Activated naive CD4-positive, alpha-beta T cell treated with anti-CD3 and anti-CD28 coated beads, Interleukin-2, amount 10 ng/mL, durations not matched to agents 7 days and 5 days (primary cell): ENCODE measurements at regions not wholly inside any gene's neighbourhood (a gene's known extent, or its start where the extent isn't known, plus 50 kb on each side); places are given as distances from the start of the nearest gene placed in this dataset.

Source experiments
- CTCF ChIA-PET: fragments of 350-600 bp; sonication (Branson Sonifier 250); formaldehyde crosslinking; loops from one replicate; lab custom pipeline; 2021; ENCODE audit warnings: antibody characterized with exemption; lab: Charles Lee
- DNase-seq: peaks from one replicate; pipeline ENCODE4 v3.0.0-alpha.2; 2020
- H3K27ac Mint-ChIP-seq: one replicate; pipeline ENCODE4 v1.8.0; 2021; ENCODE audit warnings: mild to moderate bottlenecking, moderate library complexity, mixed read lengths
- H3K27me3 Mint-ChIP-seq: one replicate; pipeline ENCODE4 v1.8.0; 2021; ENCODE audit warnings: mild to moderate bottlenecking, mixed read lengths
- H3K36me3 Mint-ChIP-seq: one replicate; pipeline ENCODE4 v1.8.0; 2021; ENCODE audit warnings: mixed read lengths
- H3K4me1 Mint-ChIP-seq: one replicate; pipeline ENCODE4 v1.8.0; 2021; ENCODE audit warnings: mixed read lengths
- H3K4me3 Mint-ChIP-seq: one replicate; pipeline ENCODE4 v1.8.0; 2021; ENCODE audit warnings: mild to moderate bottlenecking, moderate library complexity, mixed read lengths
- H3K9me3 Mint-ChIP-seq: one replicate; pipeline ENCODE4 v1.8.0; 2021; ENCODE audit warnings: mixed read lengths

- no peak overlapping the region for H3K27ac Mint-ChIP-seq
- no peak overlapping the region for H3K4me3 Mint-ChIP-seq
- peaks cover 9% of the 10 kb centered on the region for H3K27me3 Mint-ChIP-seq
- no peak for DNase-seq
- no peaks in the 10 kb centered on the region for H3K36me3 Mint-ChIP-seq
- CTCF ChIA-PET, result no interaction called here
- no peaks in the 10 kb centered on the region for H3K4me1 Mint-ChIP-seq
- H3K9me3 Mint-ChIP-seq, result no peaks in the 10 kb centered on the region
These were observed 241.0 kb downstream of the RHOU start for GRCh38 chr1:228976316-228976715.

GRCh38 chr1:228977307-228977706 lies 242.0 kb downstream of the RHOU start:
- no peak for DNase-seq
- CTCF ChIA-PET, result no interaction called here
- Mint-ChIP-seq H3K4me1 (no peaks in the 10 kb centered on the region), H3K27me3 (peaks cover 9% of the 10 kb centered on the region), H3K4me3 (no peak overlapping the region), H3K9me3 (no peaks in the 10 kb centered on the region), H3K36me3 (no peaks in the 10 kb centered on the region), H3K27ac (no peak overlapping the region)

GRCh38 chr1:228977741-228978140 lies 242.5 kb downstream of the RHOU start:
- H3K9me3 Mint-ChIP-seq, result no peaks in the 10 kb centered on the region
- CTCF ChIA-PET, result no interaction called here
- H3K36me3 Mint-ChIP-seq, result no peaks in the 10 kb centered on the region
- H3K27ac Mint-ChIP-seq, result no peak overlapping the region
- DNase-seq, result no peak
- H3K4me1 Mint-ChIP-seq, result no peaks in the 10 kb centered on the region
- H3K27me3 Mint-ChIP-seq, result peaks cover 9% of the 10 kb centered on the region
- H3K4me3 Mint-ChIP-seq, result no peak overlapping the region

DNA sequence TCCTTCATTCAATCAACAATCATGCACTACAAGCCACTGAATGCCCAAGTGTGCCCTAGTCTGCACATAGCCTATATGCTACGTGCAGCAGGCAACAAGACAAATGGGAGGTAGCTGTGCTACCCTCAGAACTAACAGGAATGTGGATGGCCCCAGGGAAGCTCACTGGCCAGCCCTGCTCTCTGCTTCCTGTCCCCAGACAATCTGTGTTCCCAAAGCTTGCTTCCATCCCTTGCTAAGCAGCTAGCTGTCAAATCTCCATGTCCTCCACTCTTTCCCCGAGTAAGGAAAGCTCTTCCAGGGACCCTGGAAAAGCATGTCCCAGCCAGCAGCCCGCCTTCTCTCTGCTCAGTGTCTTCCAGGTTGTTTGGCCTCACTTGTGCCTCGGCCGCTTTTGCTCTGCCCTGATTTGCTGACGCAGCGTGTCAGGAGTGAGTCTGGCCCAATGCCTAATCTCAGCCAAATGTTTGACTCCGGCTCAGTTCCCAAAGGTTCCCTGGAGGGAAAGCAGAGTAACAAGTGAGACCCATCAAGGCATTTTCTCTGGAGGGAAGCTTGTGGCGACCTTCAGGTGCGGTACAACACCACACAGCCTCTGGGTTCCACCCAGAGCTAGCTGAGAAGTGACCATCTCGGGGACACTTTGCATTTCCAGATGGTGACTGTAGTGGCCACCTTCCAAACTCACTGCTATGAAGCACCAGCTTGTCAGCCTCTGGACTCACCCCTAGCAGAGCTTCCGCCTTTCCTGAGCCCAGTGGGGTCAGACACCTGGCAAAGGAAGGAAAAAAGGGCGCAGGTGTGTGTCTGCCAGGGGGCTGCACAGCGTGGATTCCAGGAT lies 243.4 kb downstream of the RHOU start:
- DNase-seq, result no peak
- Mint-ChIP-seq H3K4me3 (no peak overlapping the region), H3K4me1 (no peaks in the 10 kb centered on the region), H3K9me3 (no peaks in the 10 kb centered on the region), H3K36me3 (no peaks in the 10 kb centered on the region), H3K27ac (no peak overlapping the region), H3K27me3 (peaks cover 9% of the 10 kb centered on the region)
- CTCF ChIA-PET, result no interaction called here

- no peak for DNase-seq
- H3K4me3 Mint-ChIP-seq, result no peak overlapping the region
- CTCF ChIA-PET, result no interaction called here
- no peaks in the 10 kb centered on the region for H3K4me1 Mint-ChIP-seq
- H3K36me3 Mint-ChIP-seq, result no peaks in the 10 kb centered on the region
- peaks cover 9% of the 10 kb centered on the region for H3K27me3 Mint-ChIP-seq
- no peak overlapping the region for H3K27ac Mint-ChIP-seq
- H3K9me3 Mint-ChIP-seq, result no peaks in the 10 kb centered on the region
These were observed 244.0 kb downstream of the RHOU start for GRCh38 chr1:228979325-228979699.

GRCh38 chr1:228979774-228980173 lies 244.5 kb downstream of the RHOU start:
- H3K9me3 Mint-ChIP-seq, result no peaks in the 10 kb centered on the region
- no peak for DNase-seq
- no peak overlapping the region for H3K27ac Mint-ChIP-seq
- H3K4me3 Mint-ChIP-seq, result no peak overlapping the region
- H3K27me3 Mint-ChIP-seq, result peaks cover 9% of the 10 kb centered on the region
- H3K4me1 Mint-ChIP-seq, result no peaks in the 10 kb centered on the region
- CTCF ChIA-PET, result interaction anchor here (0.7 to 1.3 kb wide), 3 partner anchors 86 to 248 kb away, joined by 3 read pairs; no protein-coding TSS in a partner anchor
- H3K36me3 Mint-ChIP-seq, result no peaks in the 10 kb centered on the region

DNA sequence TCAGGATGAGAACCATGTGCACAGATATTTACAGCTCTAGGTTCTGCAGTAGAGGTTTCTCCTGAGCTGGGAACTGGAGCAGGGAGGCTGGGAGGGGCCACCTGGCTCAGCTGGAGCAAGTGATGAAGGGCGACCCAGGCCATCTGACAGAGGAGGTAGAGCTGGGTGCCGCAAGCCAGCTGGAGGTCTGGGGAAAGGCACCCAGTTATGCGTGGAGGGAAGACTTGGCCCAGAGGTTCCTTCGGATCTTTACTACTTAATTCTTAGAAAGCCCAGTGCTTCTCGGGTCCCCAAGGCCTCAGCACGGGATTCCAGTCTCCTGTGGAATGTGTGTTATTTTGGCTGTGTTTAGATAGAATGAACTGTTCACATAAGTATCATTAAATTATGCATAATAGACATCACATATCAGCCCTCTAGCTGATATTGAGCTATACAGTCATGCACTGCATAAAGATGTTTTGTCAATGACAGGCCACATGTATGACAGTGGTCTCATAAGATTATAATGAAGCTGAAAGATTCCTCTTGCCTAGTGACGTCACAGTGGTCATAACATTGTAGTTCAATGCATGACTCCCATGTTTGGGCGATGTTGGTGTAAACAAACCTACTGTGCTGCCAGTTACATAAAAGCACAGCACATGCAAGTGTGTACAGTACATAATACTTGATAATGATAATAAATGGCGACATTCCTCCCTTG lies 245.1 kb downstream of the RHOU start:
- Mint-ChIP-seq H3K27ac (no peak overlapping the region), H3K4me1 (no peaks in the 10 kb centered on the region), H3K4me3 (no peak overlapping the region), H3K36me3 (no peaks in the 10 kb centered on the region), H3K27me3 (peaks cover 9% of the 10 kb centered on the region), H3K9me3 (no peaks in the 10 kb centered on the region)
- CTCF ChIA-PET, result interaction anchor here (0.7 to 1.3 kb wide), 3 partner anchors 85 to 247 kb away, joined by 3 read pairs; no protein-coding TSS in a partner anchor
- DNase-seq, result no peak

GRCh38 chr1:228982637-228983036 lies 247.4 kb downstream of the RHOU start:
- Mint-ChIP-seq H3K4me1 (no peaks in the 10 kb centered on the region), H3K27ac (no peak overlapping the region), H3K9me3 (no peaks in the 10 kb centered on the region), H3K36me3 (no peaks in the 10 kb centered on the region), H3K4me3 (no peak overlapping the region), H3K27me3 (peaks cover 9% of the 10 kb centered on the region)
- DNase-seq, result no peak
- CTCF ChIA-PET, result no interaction called here

GRCh38 chr1:228983231-228983660 lies 248.0 kb downstream of the RHOU start:
- H3K36me3 Mint-ChIP-seq, result no peaks in the 10 kb centered on the region
- no peaks in the 10 kb centered on the region for H3K9me3 Mint-ChIP-seq
- H3K27ac Mint-ChIP-seq, result no peak overlapping the region
- DNase-seq, result no peak
- H3K4me1 Mint-ChIP-seq, result no peaks in the 10 kb centered on the region
- CTCF ChIA-PET, result interaction anchor here (0.6 kb wide), 1 partner anchor 498 kb away, joined by 3 read pairs; no protein-coding TSS in a partner anchor
- peaks cover 9% of the 10 kb centered on the region for H3K27me3 Mint-ChIP-seq
- no peak overlapping the region for H3K4me3 Mint-ChIP-seq

- H3K9me3 Mint-ChIP-seq, result no peaks in the 10 kb centered on the region
- DNase-seq, result no peak
- H3K4me1 Mint-ChIP-seq, result no peaks in the 10 kb centered on the region
- peaks cover 7% of the 10 kb centered on the region for H3K27me3 Mint-ChIP-seq
- H3K36me3 Mint-ChIP-seq, result no peaks in the 10 kb centered on the region
- no peak overlapping the region for H3K4me3 Mint-ChIP-seq
- CTCF ChIA-PET, result interaction anchor here (0.6 kb wide), 1 partner anchor 498 kb away, joined by 3 read pairs; no protein-coding TSS in a partner anchor
- H3K27ac Mint-ChIP-seq, result no peak overlapping the region
These were observed 248.4 kb downstream of the RHOU start for GRCh38 chr1:228983661-228984060.

DNA sequence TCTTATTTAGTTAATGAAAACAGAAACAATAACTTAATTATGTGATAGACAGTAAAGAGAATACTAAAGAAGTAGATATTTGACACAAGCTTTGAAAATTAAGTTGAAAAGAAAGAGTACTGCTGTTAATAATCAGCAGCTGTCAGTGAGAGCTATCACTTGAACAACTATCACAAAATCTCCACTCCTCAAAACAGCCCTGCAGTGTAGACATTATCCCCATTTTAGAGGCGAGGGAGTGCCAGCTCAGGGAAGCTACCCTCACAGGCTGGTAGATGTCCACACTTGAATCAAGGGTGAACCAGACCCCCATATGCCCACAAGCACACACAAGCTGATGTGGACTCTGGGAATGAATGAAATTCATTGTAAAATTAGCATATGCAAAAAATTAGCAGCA lies 248.8 kb downstream of the RHOU start:
- no peak for DNase-seq
- Mint-ChIP-seq H3K27ac (no peak overlapping the region), H3K4me1 (no peaks in the 10 kb centered on the region), H3K36me3 (no peaks in the 10 kb centered on the region), H3K4me3 (no peak overlapping the region), H3K9me3 (no peaks in the 10 kb centered on the region), H3K27me3 (peaks cover 2% of the 10 kb centered on the region)
- CTCF ChIA-PET, result interaction anchor here (0.6 kb wide), 1 partner anchor 498 kb away, joined by 3 read pairs; no protein-coding TSS in a partner anchor

GRCh38 chr1:228984646-228985631 lies 249.7 kb downstream of the RHOU start:
- H3K27me3 Mint-ChIP-seq, result no peaks in the 10 kb centered on the region
- H3K36me3 Mint-ChIP-seq, result no peaks in the 10 kb centered on the region
- no peak for DNase-seq
- H3K9me3 Mint-ChIP-seq, result no peaks in the 10 kb centered on the region
- no peak overlapping the region for H3K4me3 Mint-ChIP-seq
- no peak overlapping the region for H3K27ac Mint-ChIP-seq
- CTCF ChIA-PET, result no interaction called here
- H3K4me1 Mint-ChIP-seq, result no peaks in the 10 kb centered on the region

- H3K27me3 Mint-ChIP-seq, result no peaks in the 10 kb centered on the region
- no peak overlapping the region for H3K27ac Mint-ChIP-seq
- no peaks in the 10 kb centered on the region for H3K36me3 Mint-ChIP-seq
- peaks cover 2% of the 10 kb centered on the region for H3K4me1 Mint-ChIP-seq
- no peak overlapping the region for H3K4me3 Mint-ChIP-seq
- CTCF ChIA-PET, result no interaction called here
- no peaks in the 10 kb centered on the region for H3K9me3 Mint-ChIP-seq
- DNase-seq, result no peak
These were observed 250.4 kb downstream of the RHOU start for GRCh38 chr1:228985661-228986060.
